SK-N-SH treated with all-trans-retinoic acid at 6 μM for 48 hours (cell line): ENCODE measurements at regions not wholly inside any gene's neighbourhood (a gene's known extent, or its start where the extent isn't known, plus 50 kb on each side); places are given as distances from the start of the nearest gene placed in this dataset.
A peak's percentile ranks its signal among the peaks of the same experiment; 100 is the strongest.
"Not testable (repeated sequence)": the region's sequence is repeated elsewhere in the genome, so short reads cannot be mapped to it uniquely, and the experiment has no call there.

Experiments used
- ATAC-seq: fragments of 200-7000 bp; cut with Tn5 transposase; 3 replicates; pipeline ENCODE4 v1.9.1; 2020; ENCODE audit warnings: mild to moderate bottlenecking, moderate library complexity
- ARNTL ChIP-seq: fragments of 450-650 bp; formaldehyde crosslinking; IDR thresholded peaks from 2 replicates; pipeline ENCODE4 v1.5.0; 2020; ENCODE audit warnings: low read depth, mild to moderate bottlenecking, moderate library complexity, borderline replicate concordance
- BACH2 ChIP-seq: fragments of 250-450 bp; sonication (Bioruptor Pico); IDR thresholded peaks from 2 replicates; pipeline ENCODE4 v1.9.0; 2021; ENCODE audit warnings: mild to moderate bottlenecking, borderline replicate concordance
- CSDC2 ChIP-seq: fragments of 250-450 bp; sonication (Bioruptor Pico); IDR thresholded peaks from 2 replicates; pipeline ENCODE4 v1.5.0; 2020; ENCODE audit warnings: mild to moderate bottlenecking, moderate library complexity
- GLIS3 ChIP-seq: fragments of 250-450 bp; sonication (Bioruptor Pico); IDR thresholded peaks from 2 replicates; pipeline ENCODE4 v1.5.0; 2020; ENCODE audit warnings: mild to moderate bottlenecking, moderate library complexity
- ISL1 ChIP-seq: fragments of 250-450 bp; sonication (Bioruptor Pico); IDR thresholded peaks from 2 replicates; pipeline ENCODE4 v2.1.2; 2022; ENCODE audit warnings: mild to moderate bottlenecking, moderate library complexity
- OSR1 ChIP-seq: fragments of 250-450 bp; sonication (Bioruptor Pico); IDR thresholded peaks from 2 replicates; pipeline ENCODE4 v1.8.0; 2022; ENCODE audit warnings: moderate library complexity, mild to moderate bottlenecking, inconsistent platforms
- RARB ChIP-seq: fragments of 250-450 bp; sonication (Bioruptor Pico); IDR thresholded peaks from 2 replicates; pipeline ENCODE4 v1.8.0; 2021; ENCODE audit warnings: mild to moderate bottlenecking, moderate library complexity
- SNAI2 ChIP-seq: fragments of 250-450 bp; sonication (Bioruptor Pico); IDR thresholded peaks from 2 replicates; pipeline ENCODE4 v1.5.0; 2020; ENCODE audit warnings: mild to moderate bottlenecking, moderate library complexity
- TCF4 ChIP-seq: fragments of 250-450 bp; sonication (Bioruptor Pico); IDR thresholded peaks from 2 replicates; pipeline ENCODE4 v1.8.0; 2021; ENCODE audit warnings: mild to moderate bottlenecking, moderate library complexity, borderline replicate concordance
- ZC3H10 ChIP-seq: fragments of 250-450 bp; sonication (Bioruptor Pico); IDR thresholded peaks from 2 replicates; pipeline ENCODE4 v1.5.1; 2021; ENCODE audit warnings: mild to moderate bottlenecking, moderate library complexity
- ZFP3 ChIP-seq: fragments of 250-450 bp; sonication (Bioruptor Pico); IDR thresholded peaks from 2 replicates; pipeline ENCODE4 v1.5.0; 2020; ENCODE audit warnings: mild to moderate bottlenecking, moderate library complexity
- ZFP30 ChIP-seq: fragments of 450-650 bp; formaldehyde crosslinking; IDR thresholded peaks from 2 replicates; pipeline ENCODE4 v1.5.0; 2022; ENCODE audit warnings: mild to moderate bottlenecking, moderate library complexity
- ZNF70 ChIP-seq: fragments of 450-650 bp; formaldehyde crosslinking; IDR thresholded peaks from 2 replicates; pipeline ENCODE4 v1.5.0; 2020; ENCODE audit warnings: mild to moderate bottlenecking, moderate library complexity
- ZNF8 ChIP-seq: fragments of 450-650 bp; formaldehyde crosslinking; IDR thresholded peaks from 2 replicates; pipeline ENCODE4 v1.5.0; 2020; ENCODE audit warnings: mild to moderate bottlenecking, moderate library complexity
- TF ChIP-seq, protein P1 (sequence below): fragments of 250-450 bp; sonication (Bioruptor Pico); IDR thresholded peaks from 2 replicates; pipeline ENCODE4 v1.8.0; 2020; ENCODE audit warnings: mild to moderate bottlenecking, moderate library complexity, borderline replicate concordance
- TF ChIP-seq, protein P2 (sequence below): fragments of 250-450 bp; sonication (Bioruptor Pico); IDR thresholded peaks from 2 replicates; pipeline ENCODE4 v1.5.1; 2021; ENCODE audit warnings: mild to moderate bottlenecking, moderate library complexity
- TF ChIP-seq, protein P3 (sequence below): fragments of 250-450 bp; sonication (Bioruptor Pico); IDR thresholded peaks from 2 replicates; pipeline ENCODE4 v1.5.0; 2020; ENCODE audit warnings: mild to moderate bottlenecking, moderate library complexity
- TF ChIP-seq, protein P4 (sequence below): fragments of 250-450 bp; sonication (Bioruptor Pico); IDR thresholded peaks from 2 replicates; pipeline ENCODE4 v1.5.1; 2020; ENCODE audit warnings: low read depth, mild to moderate bottlenecking, moderate library complexity

DNA sequence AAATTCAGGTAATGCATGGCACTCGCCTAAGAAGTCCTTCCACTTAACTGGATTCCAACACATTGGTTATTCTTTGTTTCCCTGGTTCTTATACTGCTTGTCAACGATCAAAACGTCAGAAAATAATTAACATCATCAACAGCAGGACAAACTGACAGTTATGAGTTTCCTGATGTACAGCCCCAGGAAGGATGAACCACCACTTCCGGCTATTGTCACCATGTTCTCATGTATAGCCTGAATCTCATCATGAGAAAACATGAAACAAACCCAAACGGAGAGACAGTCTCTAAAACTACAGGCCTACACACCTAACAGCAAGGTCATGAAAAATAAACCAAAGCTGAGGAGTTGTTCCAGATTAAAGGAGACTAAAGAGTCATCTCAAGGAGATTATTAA, 60.5 kb upstream of the FBXO28 start:
- TF ChIP-seq SNAI2 (CRISPR knock-in tag) (no peak), BACH2 (CRISPR knock-in tag) (no peak), ZC3H10 (CRISPR knock-in tag) (no peak), ZNF8 (CRISPR knock-in tag) (no peak), ISL1 (CRISPR knock-in tag) (no peak)
- no peak for ATAC-seq

DNA sequence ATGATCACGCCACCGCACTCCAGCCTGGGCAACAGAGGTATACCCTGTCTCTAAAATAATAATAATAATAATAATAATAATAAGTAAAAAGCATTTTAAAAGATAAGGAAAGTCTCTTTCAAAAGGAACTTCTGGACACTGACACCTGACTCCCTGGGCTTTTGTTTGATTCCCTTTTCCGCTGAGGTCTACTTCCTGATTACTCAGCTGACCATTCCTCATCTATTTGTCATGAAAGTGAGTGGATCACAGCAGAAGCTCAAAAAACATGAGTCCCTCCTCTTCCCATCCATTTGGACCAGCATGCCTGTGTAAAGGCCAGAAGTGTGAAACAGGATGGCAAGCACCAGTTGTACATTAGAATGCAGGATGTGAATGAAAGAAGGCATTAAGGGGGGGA, 61.1 kb upstream of the FBXO28 start:
- peak; percentile 36; the same call in 2 of the 3 replicates for ATAC-seq
- no peak for TF ChIP-seq RARB
- no peak for TF ChIP-seq SNAI2 (CRISPR knock-in tag)

DNA sequence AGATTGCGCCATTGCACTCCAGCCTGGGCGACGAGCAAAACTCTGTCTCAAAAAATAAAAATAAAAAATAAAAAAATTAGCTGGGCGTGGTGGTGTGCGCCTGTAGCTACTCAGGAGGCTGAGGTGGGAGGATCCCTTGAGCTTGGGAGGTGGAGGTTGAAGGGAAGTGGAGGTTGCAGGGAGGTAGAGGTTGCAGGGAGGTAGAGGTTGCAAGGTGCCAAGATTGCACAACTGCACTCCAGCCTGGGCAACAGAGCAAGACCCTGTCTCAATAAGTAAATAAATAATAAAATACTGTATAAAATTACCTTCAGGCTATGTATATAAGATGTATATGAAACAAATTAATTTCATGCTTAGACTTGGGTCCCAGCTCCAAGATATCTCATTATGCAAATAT, 62.1 kb upstream of the FBXO28 start:
- not testable (repeated sequence) for ATAC-seq

DNA sequence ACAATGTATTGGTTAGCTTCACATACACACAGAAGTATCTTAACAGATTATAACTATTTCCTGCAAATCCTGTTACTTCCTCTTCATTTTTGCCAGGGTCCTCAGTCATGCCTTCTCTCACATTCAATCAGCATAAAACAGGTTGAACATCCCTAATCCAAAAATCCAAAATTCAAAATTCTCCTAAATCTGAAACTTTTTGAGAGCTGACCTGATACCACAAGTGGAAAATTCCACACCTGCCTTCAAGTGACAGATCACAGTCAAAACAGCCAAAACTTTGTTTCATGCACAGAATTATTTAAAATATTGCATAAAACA, 62.9 kb upstream of the FBXO28 start:
- no peak for ATAC-seq
- TF ChIP-seq SNAI2 (CRISPR knock-in tag): no peak
- TF ChIP-seq, protein P1, sequence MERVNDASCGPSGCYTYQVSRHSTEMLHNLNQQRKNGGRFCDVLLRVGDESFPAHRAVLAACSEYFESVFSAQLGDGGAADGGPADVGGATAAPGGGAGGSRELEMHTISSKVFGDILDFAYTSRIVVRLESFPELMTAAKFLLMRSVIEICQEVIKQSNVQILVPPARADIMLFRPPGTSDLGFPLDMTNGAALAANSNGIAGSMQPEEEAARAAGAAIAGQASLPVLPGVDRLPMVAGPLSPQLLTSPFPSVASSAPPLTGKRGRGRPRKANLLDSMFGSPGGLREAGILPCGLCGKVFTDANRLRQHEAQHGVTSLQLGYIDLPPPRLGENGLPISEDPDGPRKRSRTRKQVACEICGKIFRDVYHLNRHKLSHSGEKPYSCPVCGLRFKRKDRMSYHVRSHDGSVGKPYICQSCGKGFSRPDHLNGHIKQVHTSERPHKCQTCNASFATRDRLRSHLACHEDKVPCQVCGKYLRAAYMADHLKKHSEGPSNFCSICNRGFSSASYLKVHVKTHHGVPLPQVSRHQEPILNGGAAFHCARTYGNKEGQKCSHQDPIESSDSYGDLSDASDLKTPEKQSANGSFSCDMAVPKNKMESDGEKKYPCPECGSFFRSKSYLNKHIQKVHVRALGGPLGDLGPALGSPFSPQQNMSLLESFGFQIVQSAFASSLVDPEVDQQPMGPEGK (CRISPR knock-in tag): no peak

DNA sequence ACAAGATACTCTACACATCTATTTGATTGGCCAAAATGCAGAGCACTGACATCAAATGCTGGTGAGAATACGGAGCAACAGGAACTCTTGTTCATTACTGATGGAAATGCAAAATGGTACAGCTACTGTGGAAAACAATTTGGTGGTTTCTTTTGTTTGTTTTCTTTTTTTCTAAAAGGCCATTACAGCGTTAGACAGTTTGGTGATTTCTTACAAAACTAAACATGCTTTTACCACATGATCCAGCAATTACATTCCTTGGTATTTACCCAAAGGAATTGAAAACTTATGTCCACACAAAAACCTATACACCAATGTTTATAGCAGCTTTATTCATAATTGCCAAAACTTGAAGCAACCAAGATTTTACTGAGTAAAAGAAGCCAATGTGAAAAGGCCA, 66.4 kb upstream of the FBXO28 start:
- TF ChIP-seq, protein P2, sequence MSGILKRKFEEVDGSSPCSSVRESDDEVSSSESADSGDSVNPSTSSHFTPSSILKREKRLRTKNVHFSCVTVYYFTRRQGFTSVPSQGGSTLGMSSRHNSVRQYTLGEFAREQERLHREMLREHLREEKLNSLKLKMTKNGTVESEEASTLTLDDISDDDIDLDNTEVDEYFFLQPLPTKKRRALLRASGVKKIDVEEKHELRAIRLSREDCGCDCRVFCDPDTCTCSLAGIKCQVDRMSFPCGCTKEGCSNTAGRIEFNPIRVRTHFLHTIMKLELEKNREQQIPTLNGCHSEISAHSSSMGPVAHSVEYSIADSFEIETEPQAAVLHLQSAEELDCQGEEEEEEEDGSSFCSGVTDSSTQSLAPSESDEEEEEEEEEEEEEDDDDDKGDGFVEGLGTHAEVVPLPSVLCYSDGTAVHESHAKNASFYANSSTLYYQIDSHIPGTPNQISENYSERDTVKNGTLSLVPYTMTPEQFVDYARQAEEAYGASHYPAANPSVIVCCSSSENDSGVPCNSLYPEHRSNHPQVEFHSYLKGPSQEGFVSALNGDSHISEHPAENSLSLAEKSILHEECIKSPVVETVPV (CRISPR knock-in tag): no peak
- no peak for TF ChIP-seq ZFP30
- ATAC-seq: no peak

DNA sequence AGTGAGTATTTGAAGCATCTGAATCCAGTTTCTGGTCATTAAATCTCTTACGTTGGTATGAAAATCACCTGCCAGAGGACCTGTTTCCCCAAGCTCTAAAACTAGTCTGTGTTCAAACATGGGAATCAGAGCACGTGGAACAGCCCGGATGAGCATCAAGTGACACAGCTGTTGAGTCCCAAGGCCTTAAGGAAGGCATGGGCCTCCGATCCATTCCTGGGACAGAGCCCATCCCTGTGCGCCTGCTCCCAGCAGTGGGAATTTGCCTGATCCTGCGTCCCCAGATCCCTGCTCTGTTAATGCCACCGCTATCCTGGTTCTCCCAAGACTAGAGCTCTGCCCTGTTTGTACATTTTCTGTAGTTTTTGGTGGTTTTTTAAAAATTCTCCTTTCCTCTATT, 68.4 kb upstream of the FBXO28 start:
- ATAC-seq: no peak
- TF ChIP-seq ZFP3 (CRISPR knock-in tag): no peak
- no peak for TF ChIP-seq RARB
- TF ChIP-seq, protein P1 (CRISPR knock-in tag): no peak

DNA sequence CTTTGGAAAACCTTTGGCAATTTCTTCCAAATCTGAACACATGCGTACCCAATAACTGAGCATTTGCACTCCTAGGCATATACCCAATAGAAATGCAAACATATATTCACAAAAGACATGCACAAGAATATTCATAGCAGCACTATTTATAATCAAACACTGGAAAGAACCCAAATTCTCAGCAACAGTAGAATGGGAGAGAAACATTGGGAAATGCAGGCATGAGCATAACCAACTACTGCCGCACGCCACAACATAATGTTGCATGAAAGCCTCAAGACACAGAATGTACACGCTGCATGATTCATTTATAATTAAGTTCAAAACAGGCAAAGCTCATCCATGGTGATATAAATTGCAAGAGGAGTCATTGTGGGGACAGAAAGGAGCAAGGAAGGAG, 69.5 kb upstream of the FBXO28 start:
- TF ChIP-seq, protein P3, sequence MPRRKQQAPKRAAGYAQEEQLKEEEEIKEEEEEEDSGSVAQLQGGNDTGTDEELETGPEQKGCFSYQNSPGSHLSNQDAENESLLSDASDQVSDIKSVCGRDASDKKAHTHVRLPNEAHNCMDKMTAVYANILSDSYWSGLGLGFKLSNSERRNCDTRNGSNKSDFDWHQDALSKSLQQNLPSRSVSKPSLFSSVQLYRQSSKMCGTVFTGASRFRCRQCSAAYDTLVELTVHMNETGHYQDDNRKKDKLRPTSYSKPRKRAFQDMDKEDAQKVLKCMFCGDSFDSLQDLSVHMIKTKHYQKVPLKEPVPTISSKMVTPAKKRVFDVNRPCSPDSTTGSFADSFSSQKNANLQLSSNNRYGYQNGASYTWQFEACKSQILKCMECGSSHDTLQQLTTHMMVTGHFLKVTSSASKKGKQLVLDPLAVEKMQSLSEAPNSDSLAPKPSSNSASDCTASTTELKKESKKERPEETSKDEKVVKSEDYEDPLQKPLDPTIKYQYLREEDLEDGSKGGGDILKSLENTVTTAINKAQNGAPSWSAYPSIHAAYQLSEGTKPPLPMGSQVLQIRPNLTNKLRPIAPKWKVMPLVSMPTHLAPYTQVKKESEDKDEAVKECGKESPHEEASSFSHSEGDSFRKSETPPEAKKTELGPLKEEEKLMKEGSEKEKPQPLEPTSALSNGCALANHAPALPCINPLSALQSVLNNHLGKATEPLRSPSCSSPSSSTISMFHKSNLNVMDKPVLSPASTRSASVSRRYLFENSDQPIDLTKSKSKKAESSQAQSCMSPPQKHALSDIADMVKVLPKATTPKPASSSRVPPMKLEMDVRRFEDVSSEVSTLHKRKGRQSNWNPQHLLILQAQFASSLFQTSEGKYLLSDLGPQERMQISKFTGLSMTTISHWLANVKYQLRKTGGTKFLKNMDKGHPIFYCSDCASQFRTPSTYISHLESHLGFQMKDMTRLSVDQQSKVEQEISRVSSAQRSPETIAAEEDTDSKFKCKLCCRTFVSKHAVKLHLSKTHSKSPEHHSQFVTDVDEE: no peak
- TF ChIP-seq ARNTL (CRISPR knock-in tag) (no peak), ZC3H10 (CRISPR knock-in tag) (no peak), ZNF70 (no peak), BACH2 (CRISPR knock-in tag) (no peak), OSR1 (CRISPR knock-in tag) (no peak), CSDC2 (CRISPR knock-in tag) (no peak), GLIS3 (no peak), TCF4 (no peak)
- TF ChIP-seq, protein P4, sequence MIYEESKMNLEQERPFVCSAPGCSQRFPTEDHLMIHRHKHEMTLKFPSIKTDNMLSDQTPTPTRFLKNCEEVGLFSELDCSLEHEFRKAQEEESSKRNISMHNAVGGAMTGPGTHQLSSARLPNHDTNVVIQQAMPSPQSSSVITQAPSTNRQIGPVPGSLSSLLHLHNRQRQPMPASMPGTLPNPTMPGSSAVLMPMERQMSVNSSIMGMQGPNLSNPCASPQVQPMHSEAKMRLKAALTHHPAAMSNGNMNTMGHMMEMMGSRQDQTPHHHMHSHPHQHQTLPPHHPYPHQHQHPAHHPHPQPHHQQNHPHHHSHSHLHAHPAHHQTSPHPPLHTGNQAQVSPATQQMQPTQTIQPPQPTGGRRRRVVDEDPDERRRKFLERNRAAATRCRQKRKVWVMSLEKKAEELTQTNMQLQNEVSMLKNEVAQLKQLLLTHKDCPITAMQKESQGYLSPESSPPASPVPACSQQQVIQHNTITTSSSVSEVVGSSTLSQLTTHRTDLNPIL: no peak
- TF ChIP-seq, protein P1 (CRISPR knock-in tag): no peak
- ATAC-seq: no peak
